ENCODE measurements at regions not wholly inside any gene's neighbourhood (a gene's known extent, or its start where the extent isn't known, plus 50 kb on each side); places are given as distances from the start of the nearest gene placed in this dataset.
"Not testable (repeated sequence)": the region's sequence is repeated elsewhere in the genome, so short reads cannot be mapped to it uniquely, and the experiment has no call there.

GRCh38 chr1:221963742-221964141 is 221.9 kb upstream of the DUSP10 start:
- no peak for TF ChIP-seq CTCF (IDR thresholded peaks at IDR 0.05; ENCODE audit: low read depth, low read length, missing control alignments)
- no peak for DNase-seq (ENCODE audit: extremely low read depth, low read depth)
- H3K4me3 ChIP-seq (replicated peaks; ENCODE audit: low read depth, low read length) = no peak overlapping the region

- H3K4me3 ChIP-seq (replicated peaks; ENCODE audit: low read depth, low read length) = no peak overlapping the region
- no peak for TF ChIP-seq CTCF (IDR thresholded peaks at IDR 0.05; ENCODE audit: low read depth, low read length, missing control alignments)
- DNase-seq (ENCODE audit: extremely low read depth, low read depth) = no peak
Observed at GRCh38 chr1:221962385-221962784, 220.5 kb upstream of the DUSP10 start.

- peak; percentile 17 for DNase-seq (ENCODE audit: extremely low read depth, low read depth)
- no peak overlapping the region for H3K4me3 ChIP-seq (replicated peaks; ENCODE audit: low read depth, low read length)
- TF ChIP-seq CTCF (IDR thresholded peaks at IDR 0.05; ENCODE audit: low read depth, low read length, missing control alignments) = no peak
Observed at GRCh38 chr1:221961532-221962292, 219.8 kb upstream of the DUSP10 start.

- H3K4me3 ChIP-seq (replicated peaks; ENCODE audit: low read depth, low read length); DNase-seq (ENCODE audit: extremely low read depth, low read depth): not testable (repeated sequence)
Observed at GRCh38 chr1:221958161-221958562, 216.3 kb upstream of the DUSP10 start.

GRCh38 chr1:221957350-221957749 is 215.5 kb upstream of the DUSP10 start:
- not testable (repeated sequence) for DNase-seq (ENCODE audit: extremely low read depth, low read depth)

GRCh38 chr1:221949996-221950395 is 208.1 kb upstream of the DUSP10 start:
- DNase-seq (ENCODE audit: extremely low read depth, low read depth) = no peak
- no peak for TF ChIP-seq CTCF (IDR thresholded peaks at IDR 0.05; ENCODE audit: low read depth, low read length, missing control alignments)
- no peak overlapping the region for H3K4me3 ChIP-seq (replicated peaks; ENCODE audit: low read depth, low read length)

More at GRCh38 chr1:221957350-221957749, 215.5 kb upstream of the DUSP10 start:
- not testable (repeated sequence) for H3K4me3 ChIP-seq (replicated peaks; ENCODE audit: low read depth, low read length)

GRCh38 chr1:221948459-221948858 is 206.6 kb upstream of the DUSP10 start:
- H3K4me3 ChIP-seq (replicated peaks; ENCODE audit: low read depth, low read length) = no peak overlapping the region
- no peak for TF ChIP-seq CTCF (IDR thresholded peaks at IDR 0.05; ENCODE audit: low read depth, low read length, missing control alignments)
- no peak for DNase-seq (ENCODE audit: extremely low read depth, low read depth)

GRCh38 chr1:221947731-221948130 is 205.8 kb upstream of the DUSP10 start:
- no peak overlapping the region for H3K4me3 ChIP-seq (replicated peaks; ENCODE audit: low read depth, low read length)
- no peak for TF ChIP-seq CTCF (IDR thresholded peaks at IDR 0.05; ENCODE audit: low read depth, low read length, missing control alignments)
- DNase-seq (ENCODE audit: extremely low read depth, low read depth) = no peak

All from HFF-Myc (cell line).